Activated B cell treated with CpG ODN at 0.5 μM for 24 hours (primary cell): ENCODE measurements at regions not wholly inside any gene's neighbourhood (a gene's known extent, or its start where the extent isn't known, plus 50 kb on each side); places are given as distances from the start of the nearest gene placed in this dataset.

Experiments
- ATAC-seq: fragments of 200-7000 bp; cut with Tn5 transposase; one replicate; pipeline ENCODE4 v1.10.0; 2021; ENCODE audit warnings: low read depth, mild to moderate bottlenecking, moderate library complexity
- CTCF ChIA-PET: fragments of 350-600 bp; sonication (Branson Sonifier 250); formaldehyde crosslinking; loops from one replicate; lab custom pipeline; 2021; ENCODE audit warnings: antibody characterized with exemption; lab: Charles Lee
- POLR2A ChIA-PET: fragments of 350-600 bp; sonication (Branson Sonifier 250); formaldehyde crosslinking; loops from one replicate; lab custom pipeline; 2021; ENCODE audit warnings: antibody characterized with exemption; lab: Charles Lee
- DNase-seq: peaks from one replicate; pipeline ENCODE4 v3.0.0; 2022
- H3K27ac Mint-ChIP-seq: one replicate; pipeline ENCODE4 v1.8.0; 2020; ENCODE audit warnings: mixed read lengths
- H3K27me3 Mint-ChIP-seq: one replicate; pipeline ENCODE4 v1.8.0; 2021; ENCODE audit warnings: mixed read lengths
- H3K36me3 Mint-ChIP-seq: one replicate; pipeline ENCODE4 v1.8.0; 2021; ENCODE audit warnings: low read depth, mixed read lengths
- H3K4me1 Mint-ChIP-seq: one replicate; pipeline ENCODE4 v1.8.0; 2021; ENCODE audit warnings: mixed read lengths
- H3K4me3 Mint-ChIP-seq: one replicate; pipeline ENCODE4 v1.8.0; 2020; ENCODE audit warnings: mild to moderate bottlenecking, mixed read lengths
- H3K9me3 Mint-ChIP-seq: one replicate; pipeline ENCODE4 v1.8.0; 2020; ENCODE audit warnings: mixed read lengths
- CTCF ChIP-seq: fragments of 200-600 bp; IDR thresholded peaks from one replicate; pipeline ENCODE4 v1.8.0; 2022; ENCODE audit warnings: antibody characterized with exemption, mild to moderate bottlenecking
- intact Hi-C: fragments of 100-400 bp; cut with micrococcal nuclease; formaldehyde crosslinking; loops from one replicate; pipeline ENCODE4 v1.15.1; 2024

DNA sequence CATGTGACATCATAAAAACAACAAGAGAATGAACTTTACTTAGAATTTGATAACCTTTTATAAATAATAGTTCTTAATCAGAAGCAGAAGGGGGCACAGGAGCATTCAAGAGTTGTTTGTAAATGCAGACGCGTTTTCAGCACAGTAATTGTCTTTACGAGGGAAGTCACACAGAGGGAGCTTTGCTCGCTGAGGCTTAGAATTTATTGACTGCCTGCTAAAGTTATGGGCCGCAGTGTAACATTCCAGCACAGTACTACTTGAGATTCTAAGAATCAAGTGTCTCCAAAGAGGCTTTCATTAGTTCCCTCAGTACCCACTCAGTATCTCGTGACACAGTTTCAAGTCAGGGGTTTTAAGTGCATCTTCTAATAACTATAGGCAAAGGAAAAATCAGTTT lies 288.7 kb downstream of the NR2F2 start:
- ATAC-seq (no peak), DNase-seq (no peak)
- POLR2A ChIA-PET: no interaction called here
- intact Hi-C loops: no loop called here
- no peak overlapping the region for H3K4me3 Mint-ChIP-seq
- no peaks in the 10 kb centered on the region for H3K27me3 Mint-ChIP-seq
- peaks cover 8% of the 10 kb centered on the region for H3K9me3 Mint-ChIP-seq
- H3K4me1 Mint-ChIP-seq: no peaks in the 10 kb centered on the region
- no peak for TF ChIP-seq CTCF
- CTCF ChIA-PET: no interaction called here
- H3K36me3 Mint-ChIP-seq: no peaks in the 10 kb centered on the region
- H3K27ac Mint-ChIP-seq: no peak overlapping the region

DNA sequence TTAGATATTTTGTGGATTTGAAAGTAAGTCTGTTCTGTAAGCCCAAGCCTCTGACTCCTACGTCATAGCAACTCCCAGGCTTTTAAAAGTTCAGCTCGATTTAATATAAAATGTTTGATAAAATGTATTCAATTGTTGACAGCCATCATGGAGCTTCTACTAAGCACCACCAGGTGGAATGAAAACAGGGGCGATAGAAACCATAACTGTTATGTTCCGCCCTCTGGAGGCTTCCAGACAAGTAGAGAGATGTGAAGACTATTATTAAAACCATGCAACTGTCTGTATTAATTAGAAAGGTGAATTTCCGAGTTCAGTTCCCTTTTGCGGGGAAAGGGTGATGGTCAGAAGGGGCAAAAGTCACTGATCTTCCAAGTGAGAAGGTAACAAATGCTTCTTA lies 292.2 kb downstream of the NR2F2 start:
- TF ChIP-seq CTCF: no peak
- Mint-ChIP-seq H3K9me3 (peaks cover 3% of the 10 kb centered on the region), H3K27me3 (no peaks in the 10 kb centered on the region), H3K36me3 (no peaks in the 10 kb centered on the region), H3K4me3 (no peak overlapping the region), H3K27ac (no peak overlapping the region), H3K4me1 (no peaks in the 10 kb centered on the region)
- no peak for DNase-seq
- CTCF ChIA-PET: no interaction called here
- intact Hi-C loops: no loop called here
- no peak for ATAC-seq
- POLR2A ChIA-PET: no interaction called here

DNA sequence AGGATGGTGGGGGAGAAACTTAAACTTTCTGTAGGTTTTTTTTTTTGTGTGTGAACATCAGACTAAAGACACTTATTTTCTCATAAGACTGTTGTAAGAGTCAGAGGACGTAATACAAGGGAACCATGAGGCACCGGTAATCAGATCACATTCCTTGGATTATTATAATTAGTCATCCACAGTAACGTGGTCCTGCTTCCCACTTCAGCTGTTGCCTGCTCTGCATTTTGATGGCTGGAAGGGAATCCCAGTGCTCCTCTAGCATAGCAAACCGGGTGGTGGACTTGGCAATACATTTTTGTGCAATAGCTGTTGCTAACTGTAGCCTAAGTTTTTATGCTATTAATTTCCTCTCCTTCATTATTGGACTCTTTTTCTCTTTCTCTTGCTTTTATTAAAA lies 294.8 kb downstream of the NR2F2 start:
- ChIA-PET CTCF (no interaction called here), POLR2A (no interaction called here)
- DNase-seq (no peak), ATAC-seq (no peak)
- Mint-ChIP-seq H3K36me3 (no peaks in the 10 kb centered on the region), H3K4me3 (no peak overlapping the region), H3K27me3 (no peaks in the 10 kb centered on the region), H3K27ac (no peak overlapping the region), H3K4me1 (no peaks in the 10 kb centered on the region), H3K9me3 (no peaks in the 10 kb centered on the region)
- intact Hi-C loops: no loop called here
- no peak for TF ChIP-seq CTCF

- Mint-ChIP-seq H3K4me1 (no peaks in the 10 kb centered on the region), H3K27me3 (no peaks in the 10 kb centered on the region), H3K36me3 (no peaks in the 10 kb centered on the region), H3K27ac (no peak overlapping the region), H3K9me3 (no peaks in the 10 kb centered on the region), H3K4me3 (no peak overlapping the region)
- POLR2A ChIA-PET: no interaction called here
- ATAC-seq (no peak), DNase-seq (no peak)
- intact Hi-C loops: no loop called here
- TF ChIP-seq CTCF: no peak
- CTCF ChIA-PET: no interaction called here
These were observed 296.6 kb downstream of the NR2F2 start for GRCh38 chr15:96627031-96627568.

- no peaks in the 10 kb centered on the region for H3K36me3 Mint-ChIP-seq
These were observed 299.0 kb downstream of the NR2F2 start for GRCh38 chr15:96629511-96629910.

More at GRCh38 chr15:96629511-96629910, 299.0 kb downstream of the NR2F2 start:
- Mint-ChIP-seq H3K9me3 (peaks cover 3% of the 10 kb centered on the region), H3K4me1 (no peaks in the 10 kb centered on the region), H3K4me3 (no peak overlapping the region), H3K27ac (no peak overlapping the region), H3K27me3 (no peaks in the 10 kb centered on the region)
- DNase-seq (no peak), ATAC-seq (no peak)
- ChIA-PET POLR2A (no interaction called here), CTCF (no interaction called here)
- TF ChIP-seq CTCF: no peak
- intact Hi-C loops: no loop called here
